ENCODE measurements at regions not wholly inside any gene's neighbourhood (a gene's known extent, or its start where the extent isn't known, plus 50 kb on each side); places are given as distances from the start of the nearest gene placed in this dataset.

- DNase-seq, result no peak
Observed at GRCh38 chr4:23956601-23957364, 66.9 kb upstream of the PPARGC1A start.

DNA sequence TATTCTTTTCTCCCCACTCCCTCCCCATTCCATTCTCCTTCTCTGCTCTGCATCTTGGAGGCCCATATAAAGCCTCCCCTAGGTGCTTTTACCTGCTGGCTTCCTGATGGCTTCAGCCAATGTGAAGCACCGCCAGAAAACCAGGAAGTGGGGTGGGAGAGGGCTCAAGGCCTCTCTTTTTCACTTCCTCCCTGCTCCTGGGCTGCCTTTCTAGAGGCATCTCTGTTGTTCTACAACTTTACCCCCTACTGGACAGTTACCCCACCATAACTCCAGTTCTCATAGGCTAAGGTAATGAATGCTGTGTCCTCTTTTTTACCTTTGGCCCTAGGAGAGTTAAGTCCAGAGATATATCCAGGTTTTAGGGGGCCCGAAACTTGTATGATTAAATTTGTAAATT, 62.4 kb upstream of the PPARGC1A start:
- DNase-seq, result no peak
- intact Hi-C loops (cut with DNase I), result no loop called here
- Histone ChIP-seq H3K27me3 (no peaks in the 10 kb centered on the region), H3K36me3 (replicated peaks in 1 of 2) (no peaks in the 10 kb centered on the region), H3K9me3 (replicated peaks in 1 of 3) (no peaks in the 10 kb centered on the region), H3K4me1 (replicated peaks in 1 of 2) (no peaks in the 10 kb centered on the region), H3K4me3 (no peak overlapping the region), H3K27ac (no peak overlapping the region)
- TF ChIP-seq, protein P1, sequence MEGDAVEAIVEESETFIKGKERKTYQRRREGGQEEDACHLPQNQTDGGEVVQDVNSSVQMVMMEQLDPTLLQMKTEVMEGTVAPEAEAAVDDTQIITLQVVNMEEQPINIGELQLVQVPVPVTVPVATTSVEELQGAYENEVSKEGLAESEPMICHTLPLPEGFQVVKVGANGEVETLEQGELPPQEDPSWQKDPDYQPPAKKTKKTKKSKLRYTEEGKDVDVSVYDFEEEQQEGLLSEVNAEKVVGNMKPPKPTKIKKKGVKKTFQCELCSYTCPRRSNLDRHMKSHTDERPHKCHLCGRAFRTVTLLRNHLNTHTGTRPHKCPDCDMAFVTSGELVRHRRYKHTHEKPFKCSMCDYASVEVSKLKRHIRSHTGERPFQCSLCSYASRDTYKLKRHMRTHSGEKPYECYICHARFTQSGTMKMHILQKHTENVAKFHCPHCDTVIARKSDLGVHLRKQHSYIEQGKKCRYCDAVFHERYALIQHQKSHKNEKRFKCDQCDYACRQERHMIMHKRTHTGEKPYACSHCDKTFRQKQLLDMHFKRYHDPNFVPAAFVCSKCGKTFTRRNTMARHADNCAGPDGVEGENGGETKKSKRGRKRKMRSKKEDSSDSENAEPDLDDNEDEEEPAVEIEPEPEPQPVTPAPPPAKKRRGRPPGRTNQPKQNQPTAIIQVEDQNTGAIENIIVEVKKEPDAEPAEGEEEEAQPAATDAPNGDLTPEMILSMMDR (IDR thresholded peaks at IDR 0.05), result no peak
- TF ChIP-seq POLR2A (IDR thresholded peaks at IDR 0.05), result no peak
- 77 to 93% (median 84%) methylated on average over 2 of the region's 2 CpGs for WGBS, 4 donors

More at GRCh38 chr4:23956601-23957364, 66.9 kb upstream of the PPARGC1A start:
- peaks cover 0 to 4% of the 10 kb centered on the region in 2 donors for H3K4me1 ChIP-seq (replicated peaks in 1 of 2)
- TF ChIP-seq, protein P1 (IDR thresholded peaks at IDR 0.05), result no peak
- no peak for TF ChIP-seq POLR2A (IDR thresholded peaks at IDR 0.05)
- H3K36me3 ChIP-seq (replicated peaks in 1 of 2), result no peaks in the 10 kb centered on the region
- intact Hi-C loops (cut with DNase I), result no loop called here
- H3K4me3 ChIP-seq, result no peak overlapping the region
- H3K9me3 ChIP-seq (replicated peaks in 1 of 3), result no peaks in the 10 kb centered on the region
- H3K27ac ChIP-seq, result no peak overlapping the region
- no peaks in the 10 kb centered on the region for H3K27me3 ChIP-seq
- 91 to 94% (median 93%) methylated on average over 4 of the region's 4 CpGs for WGBS, 4 donors

- no peaks in the 10 kb centered on the region for H3K9me3 ChIP-seq (replicated peaks in 1 of 3)
- intact Hi-C loops (cut with DNase I), result loop anchor here in 1 of 2 donors (10.0 kb wide), 1 partner anchor 53 kb away; the partner anchor contains the start of gene PPARGC1A
- H3K36me3 ChIP-seq (replicated peaks in 1 of 2), result no peaks in the 10 kb centered on the region
- no peak overlapping the region for H3K4me3 ChIP-seq
- peaks cover 11 to 14% of the 10 kb centered on the region in 2 donors for H3K4me1 ChIP-seq (replicated peaks in 1 of 2)
- no peak for DNase-seq
- no peaks in the 10 kb centered on the region for H3K27me3 ChIP-seq
- TF ChIP-seq, protein P1 (IDR thresholded peaks at IDR 0.05), result no peak
- TF ChIP-seq POLR2A (IDR thresholded peaks at IDR 0.05), result no peak
- WGBS, 4 donors, result 77 to 90% (median 84%) methylated on average over 4 of the region's 4 CpGs
- H3K27ac ChIP-seq, result no peak overlapping the region
Observed at GRCh38 chr4:23947826-23948225, 58.0 kb upstream of the PPARGC1A start.

- peak overlapping the region in 3 of 5 donors; percentile 81 to 87 (median 86) for H3K27ac ChIP-seq
- 71 to 84% (median 79%) methylated on average over 6 of the region's 6 CpGs for WGBS, 4 donors
- no peaks in the 10 kb centered on the region for H3K27me3 ChIP-seq
- no peak overlapping the region for H3K4me3 ChIP-seq
- H3K9me3 ChIP-seq (replicated peaks in 1 of 3), result no peaks in the 10 kb centered on the region
- no peaks in the 10 kb centered on the region for H3K36me3 ChIP-seq (replicated peaks in 1 of 2)
- peaks cover 11 to 14% of the 10 kb centered on the region in 2 donors for H3K4me1 ChIP-seq (replicated peaks in 1 of 2)
- TF ChIP-seq, protein P1 (IDR thresholded peaks at IDR 0.05), result no peak
- intact Hi-C loops (cut with DNase I), result loop anchor here in 1 of 2 donors (10.0 kb wide), 1 partner anchor 51 kb away; the partner anchor contains the start of gene PPARGC1A
- peak in 2 of 7 donors; percentile 14 to 22 for DNase-seq
Observed at GRCh38 chr4:23946299-23946698, 56.5 kb upstream of the PPARGC1A start.
